Activated CD4-positive, alpha-beta T cell treated with anti-CD3 and anti-CD28 coated beads, Interleukin-2, Interleukin-4, amounts not matched to agents 100 ng/mL and 50 ng/mL, durations not matched to agents 16 hours and 8 hours (primary cell): ENCODE measurements at regions not wholly inside any gene's neighbourhood (a gene's known extent, or its start where the extent isn't known, plus 50 kb on each side); places are given as distances from the start of the nearest gene placed in this dataset.
"Not testable (repeated sequence)": the region's sequence is repeated elsewhere in the genome, so short reads cannot be mapped to it uniquely, and the experiment has no call there.

Experiments used
- DNase-seq: peaks from one replicate; pipeline ENCODE4 v3.0.0-alpha.2; 2020; ENCODE audit warnings: low spot score

- no peak for DNase-seq
Observed at GRCh38 chr5:87138091-87138805, 129.4 kb upstream of the RASA1 start.

- DNase-seq = no peak
Observed at GRCh38 chr5:87139795-87140194, 127.9 kb upstream of the RASA1 start.

- no peak for DNase-seq
Observed at GRCh38 chr5:87141544-87141943, 126.1 kb upstream of the RASA1 start.

GRCh38 chr5:87145853-87146252 is 121.8 kb upstream of the RASA1 start:
- not testable (repeated sequence) for DNase-seq

GRCh38 chr5:87147441-87147840 is 120.2 kb upstream of the RASA1 start:
- DNase-seq = no peak

- no peak for DNase-seq
Observed at GRCh38 chr5:87150630-87151029, 117.1 kb upstream of the RASA1 start.

GRCh38 chr5:87151547-87151946 is 116.1 kb upstream of the RASA1 start:
- DNase-seq = peak; percentile 31

- DNase-seq = no peak
Observed at GRCh38 chr5:87152886-87153285, 114.8 kb upstream of the RASA1 start.

GRCh38 chr5:87154191-87154590 is 113.5 kb upstream of the RASA1 start:
- DNase-seq = no peak

GRCh38 chr5:87155106-87155505 is 112.6 kb upstream of the RASA1 start:
- no peak for DNase-seq

- DNase-seq = no peak
Observed at GRCh38 chr5:87156631-87157030, 111.1 kb upstream of the RASA1 start.

GRCh38 chr5:87164409-87164808 is 103.3 kb upstream of the RASA1 start:
- no peak for DNase-seq

GRCh38 chr5:87169300-87169991 is 98.2 kb upstream of the RASA1 start:
- no peak for DNase-seq

- no peak for DNase-seq
Observed at GRCh38 chr5:87170799-87171198, 96.9 kb upstream of the RASA1 start.

- DNase-seq = no peak
Observed at GRCh38 chr5:87182649-87183048, 85.0 kb upstream of the RASA1 start.

- no peak for DNase-seq
Observed at GRCh38 chr5:87183896-87184295, 83.8 kb upstream of the RASA1 start.

- DNase-seq = no peak
Observed at GRCh38 chr5:87184605-87185004, 83.1 kb upstream of the RASA1 start.

- no peak for DNase-seq
Observed at GRCh38 chr5:87185838-87186237, 81.8 kb upstream of the RASA1 start.

- no peak for DNase-seq
Observed at GRCh38 chr5:87188391-87188790, 79.3 kb upstream of the RASA1 start.

- DNase-seq = no peak
Observed at GRCh38 chr5:87190041-87190440, 77.6 kb upstream of the RASA1 start.

GRCh38 chr5:87190687-87191086 is 77.0 kb upstream of the RASA1 start:
- DNase-seq = no peak

GRCh38 chr5:87191645-87192044 is 76.0 kb upstream of the RASA1 start:
- no peak for DNase-seq

- peak; percentile 11 for DNase-seq
Observed at GRCh38 chr5:87195104-87195591, 72.5 kb upstream of the RASA1 start.

- no peak for DNase-seq
Observed at GRCh38 chr5:87195616-87196015, 72.1 kb upstream of the RASA1 start.
